ENCODE measurements at regions not wholly inside any gene's neighbourhood (a gene's known extent, or its start where the extent isn't known, plus 50 kb on each side); places are given as distances from the start of the nearest gene placed in this dataset.
"Not testable (repeated sequence)": the region's sequence is repeated elsewhere in the genome, so short reads cannot be mapped to it uniquely, and the experiment has no call there.

GRCh38 chr1:149288580-149288979, 185.2 kb upstream of the NBPF9 start:
- not testable (repeated sequence) for H3K4me3 Mint-ChIP-seq; H3K36me3 ChIP-seq (ENCODE audit: control insufficient read depth, insufficient read depth, low read length); H3K36me3 Mint-ChIP-seq; H3K27me3 ChIP-seq (ENCODE audit: control insufficient read depth, insufficient read depth, low read length); H3K9me3 Mint-ChIP-seq; H3K9me3 ChIP-seq (ENCODE audit: control insufficient read depth in 2 of 2, low read length in 2 of 2); DNase-seq; H3K4me1 Mint-ChIP-seq; ATAC-seq (ENCODE audit: low read depth in 2 of 2); H3K4me1 ChIP-seq (ENCODE audit: control insufficient read depth, insufficient read depth, low read length, poor library complexity, severe bottlenecking); H3K27ac Mint-ChIP-seq; H3K27me3 Mint-ChIP-seq; H3K27ac ChIP-seq (ENCODE audit: insufficient read depth, low read length, poor library complexity, severe bottlenecking); H3K4me3 ChIP-seq (ENCODE audit: low read depth, low read length)

GRCh38 chr1:149300478-149301218, 174.2 kb upstream of the NBPF19 start:
- not testable (repeated sequence) for H3K4me1 Mint-ChIP-seq

GRCh38 chr1:149301282-149301681, 173.6 kb upstream of the NBPF19 start:
- H3K27me3 ChIP-seq (ENCODE audit: control insufficient read depth, insufficient read depth, low read length); H3K27ac ChIP-seq (ENCODE audit: insufficient read depth, low read length, poor library complexity, severe bottlenecking); H3K9me3 ChIP-seq (ENCODE audit: control insufficient read depth in 2 of 2, low read length in 2 of 2); H3K4me3 Mint-ChIP-seq; H3K27me3 Mint-ChIP-seq; H3K36me3 Mint-ChIP-seq; H3K36me3 ChIP-seq (ENCODE audit: control insufficient read depth, insufficient read depth, low read length); H3K9me3 Mint-ChIP-seq; ATAC-seq (ENCODE audit: low read depth in 2 of 2); H3K4me1 Mint-ChIP-seq; DNase-seq; H3K4me3 ChIP-seq (ENCODE audit: low read depth, low read length); H3K4me1 ChIP-seq (ENCODE audit: control insufficient read depth, insufficient read depth, low read length, poor library complexity, severe bottlenecking); H3K27ac Mint-ChIP-seq: not testable (repeated sequence)

More at GRCh38 chr1:149300478-149301218, 174.2 kb upstream of the NBPF19 start:
- not testable (repeated sequence) for H3K36me3 ChIP-seq (ENCODE audit: control insufficient read depth, insufficient read depth, low read length); H3K4me3 ChIP-seq (ENCODE audit: low read depth, low read length); H3K9me3 ChIP-seq (ENCODE audit: control insufficient read depth in 2 of 2, low read length in 2 of 2); H3K9me3 Mint-ChIP-seq; H3K4me3 Mint-ChIP-seq; H3K27ac ChIP-seq (ENCODE audit: insufficient read depth, low read length, poor library complexity, severe bottlenecking); H3K36me3 Mint-ChIP-seq; H3K27ac Mint-ChIP-seq; H3K27me3 ChIP-seq (ENCODE audit: control insufficient read depth, insufficient read depth, low read length); DNase-seq; H3K4me1 ChIP-seq (ENCODE audit: control insufficient read depth, insufficient read depth, low read length, poor library complexity, severe bottlenecking); ATAC-seq (ENCODE audit: low read depth in 2 of 2); H3K27me3 Mint-ChIP-seq

- not testable (repeated sequence) for H3K27me3 Mint-ChIP-seq
Measured at GRCh38 chr1:149304796-149305195, 170.0 kb upstream of the NBPF19 start.

GRCh38 chr1:149307640-149308039, 167.2 kb upstream of the NBPF19 start:
- not testable (repeated sequence) for H3K4me1 Mint-ChIP-seq; H3K36me3 Mint-ChIP-seq; H3K27ac Mint-ChIP-seq; H3K4me3 Mint-ChIP-seq; H3K27me3 ChIP-seq (ENCODE audit: control insufficient read depth, insufficient read depth, low read length); H3K4me1 ChIP-seq (ENCODE audit: control insufficient read depth, insufficient read depth, low read length, poor library complexity, severe bottlenecking); H3K9me3 ChIP-seq (ENCODE audit: control insufficient read depth in 2 of 2, low read length in 2 of 2); H3K4me3 ChIP-seq (ENCODE audit: low read depth, low read length); H3K27me3 Mint-ChIP-seq; H3K27ac ChIP-seq (ENCODE audit: insufficient read depth, low read length, poor library complexity, severe bottlenecking); ATAC-seq (ENCODE audit: low read depth in 2 of 2); H3K36me3 ChIP-seq (ENCODE audit: control insufficient read depth, insufficient read depth, low read length); DNase-seq; H3K9me3 Mint-ChIP-seq

More at GRCh38 chr1:149304796-149305195, 170.0 kb upstream of the NBPF19 start:
- not testable (repeated sequence) for H3K4me3 ChIP-seq (ENCODE audit: low read depth, low read length); H3K36me3 Mint-ChIP-seq; H3K27ac Mint-ChIP-seq; H3K4me1 ChIP-seq (ENCODE audit: control insufficient read depth, insufficient read depth, low read length, poor library complexity, severe bottlenecking); H3K27ac ChIP-seq (ENCODE audit: insufficient read depth, low read length, poor library complexity, severe bottlenecking); H3K4me3 Mint-ChIP-seq; DNase-seq; H3K27me3 ChIP-seq (ENCODE audit: control insufficient read depth, insufficient read depth, low read length); H3K9me3 Mint-ChIP-seq; H3K36me3 ChIP-seq (ENCODE audit: control insufficient read depth, insufficient read depth, low read length); H3K4me1 Mint-ChIP-seq; H3K9me3 ChIP-seq (ENCODE audit: control insufficient read depth in 2 of 2, low read length in 2 of 2)
- peak; percentile 45 to 72 for ATAC-seq (ENCODE audit: low read depth in 2 of 2)

GRCh38 chr1:149314921-149315320, 159.9 kb upstream of the NBPF19 start:
- H3K36me3 Mint-ChIP-seq; H3K4me1 ChIP-seq (ENCODE audit: control insufficient read depth, insufficient read depth, low read length, poor library complexity, severe bottlenecking); H3K4me3 ChIP-seq (ENCODE audit: low read depth, low read length); H3K27me3 ChIP-seq (ENCODE audit: control insufficient read depth, insufficient read depth, low read length); DNase-seq; H3K9me3 Mint-ChIP-seq; H3K36me3 ChIP-seq (ENCODE audit: control insufficient read depth, insufficient read depth, low read length); H3K27me3 Mint-ChIP-seq; H3K27ac ChIP-seq (ENCODE audit: insufficient read depth, low read length, poor library complexity, severe bottlenecking); H3K27ac Mint-ChIP-seq; H3K4me3 Mint-ChIP-seq; ATAC-seq (ENCODE audit: low read depth in 2 of 2); H3K9me3 ChIP-seq (ENCODE audit: control insufficient read depth in 2 of 2, low read length in 2 of 2); H3K4me1 Mint-ChIP-seq: not testable (repeated sequence)

GRCh38 chr1:149320971-149321731, 153.7 kb upstream of the NBPF19 start:
- not testable (repeated sequence) for H3K9me3 Mint-ChIP-seq; H3K36me3 ChIP-seq (ENCODE audit: control insufficient read depth, insufficient read depth, low read length); H3K27ac Mint-ChIP-seq; H3K4me3 ChIP-seq (ENCODE audit: low read depth, low read length); H3K27ac ChIP-seq (ENCODE audit: insufficient read depth, low read length, poor library complexity, severe bottlenecking); H3K4me1 Mint-ChIP-seq; ATAC-seq (ENCODE audit: low read depth in 2 of 2); H3K27me3 Mint-ChIP-seq; H3K9me3 ChIP-seq (ENCODE audit: control insufficient read depth in 2 of 2, low read length in 2 of 2); H3K4me1 ChIP-seq (ENCODE audit: control insufficient read depth, insufficient read depth, low read length, poor library complexity, severe bottlenecking); H3K36me3 Mint-ChIP-seq; H3K27me3 ChIP-seq (ENCODE audit: control insufficient read depth, insufficient read depth, low read length); DNase-seq; H3K4me3 Mint-ChIP-seq

- DNase-seq; H3K27ac Mint-ChIP-seq; H3K27me3 Mint-ChIP-seq; H3K36me3 ChIP-seq (ENCODE audit: control insufficient read depth, insufficient read depth, low read length); H3K4me3 Mint-ChIP-seq; H3K36me3 Mint-ChIP-seq; ATAC-seq (ENCODE audit: low read depth in 2 of 2); H3K4me1 Mint-ChIP-seq; H3K9me3 ChIP-seq (ENCODE audit: control insufficient read depth in 2 of 2, low read length in 2 of 2); H3K4me3 ChIP-seq (ENCODE audit: low read depth, low read length); H3K4me1 ChIP-seq (ENCODE audit: control insufficient read depth, insufficient read depth, low read length, poor library complexity, severe bottlenecking); H3K27me3 ChIP-seq (ENCODE audit: control insufficient read depth, insufficient read depth, low read length); H3K9me3 Mint-ChIP-seq; H3K27ac ChIP-seq (ENCODE audit: insufficient read depth, low read length, poor library complexity, severe bottlenecking): not testable (repeated sequence)
Measured at GRCh38 chr1:149321732-149322016, 153.2 kb upstream of the NBPF19 start.
